ENCODE measurements at regions not wholly inside any gene's neighbourhood (a gene's known extent, or its start where the extent isn't known, plus 50 kb on each side); places are given as distances from the start of the nearest gene placed in this dataset.

- TF ChIP-seq, protein P1, sequence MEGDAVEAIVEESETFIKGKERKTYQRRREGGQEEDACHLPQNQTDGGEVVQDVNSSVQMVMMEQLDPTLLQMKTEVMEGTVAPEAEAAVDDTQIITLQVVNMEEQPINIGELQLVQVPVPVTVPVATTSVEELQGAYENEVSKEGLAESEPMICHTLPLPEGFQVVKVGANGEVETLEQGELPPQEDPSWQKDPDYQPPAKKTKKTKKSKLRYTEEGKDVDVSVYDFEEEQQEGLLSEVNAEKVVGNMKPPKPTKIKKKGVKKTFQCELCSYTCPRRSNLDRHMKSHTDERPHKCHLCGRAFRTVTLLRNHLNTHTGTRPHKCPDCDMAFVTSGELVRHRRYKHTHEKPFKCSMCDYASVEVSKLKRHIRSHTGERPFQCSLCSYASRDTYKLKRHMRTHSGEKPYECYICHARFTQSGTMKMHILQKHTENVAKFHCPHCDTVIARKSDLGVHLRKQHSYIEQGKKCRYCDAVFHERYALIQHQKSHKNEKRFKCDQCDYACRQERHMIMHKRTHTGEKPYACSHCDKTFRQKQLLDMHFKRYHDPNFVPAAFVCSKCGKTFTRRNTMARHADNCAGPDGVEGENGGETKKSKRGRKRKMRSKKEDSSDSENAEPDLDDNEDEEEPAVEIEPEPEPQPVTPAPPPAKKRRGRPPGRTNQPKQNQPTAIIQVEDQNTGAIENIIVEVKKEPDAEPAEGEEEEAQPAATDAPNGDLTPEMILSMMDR (IDR thresholded peaks at IDR 0.05), result no peak
- no peak for TF ChIP-seq POLR2AphosphoS5 (IDR thresholded peaks at IDR 0.05; ENCODE audit: low read depth, low read length)
- TF ChIP-seq, protein P2, sequence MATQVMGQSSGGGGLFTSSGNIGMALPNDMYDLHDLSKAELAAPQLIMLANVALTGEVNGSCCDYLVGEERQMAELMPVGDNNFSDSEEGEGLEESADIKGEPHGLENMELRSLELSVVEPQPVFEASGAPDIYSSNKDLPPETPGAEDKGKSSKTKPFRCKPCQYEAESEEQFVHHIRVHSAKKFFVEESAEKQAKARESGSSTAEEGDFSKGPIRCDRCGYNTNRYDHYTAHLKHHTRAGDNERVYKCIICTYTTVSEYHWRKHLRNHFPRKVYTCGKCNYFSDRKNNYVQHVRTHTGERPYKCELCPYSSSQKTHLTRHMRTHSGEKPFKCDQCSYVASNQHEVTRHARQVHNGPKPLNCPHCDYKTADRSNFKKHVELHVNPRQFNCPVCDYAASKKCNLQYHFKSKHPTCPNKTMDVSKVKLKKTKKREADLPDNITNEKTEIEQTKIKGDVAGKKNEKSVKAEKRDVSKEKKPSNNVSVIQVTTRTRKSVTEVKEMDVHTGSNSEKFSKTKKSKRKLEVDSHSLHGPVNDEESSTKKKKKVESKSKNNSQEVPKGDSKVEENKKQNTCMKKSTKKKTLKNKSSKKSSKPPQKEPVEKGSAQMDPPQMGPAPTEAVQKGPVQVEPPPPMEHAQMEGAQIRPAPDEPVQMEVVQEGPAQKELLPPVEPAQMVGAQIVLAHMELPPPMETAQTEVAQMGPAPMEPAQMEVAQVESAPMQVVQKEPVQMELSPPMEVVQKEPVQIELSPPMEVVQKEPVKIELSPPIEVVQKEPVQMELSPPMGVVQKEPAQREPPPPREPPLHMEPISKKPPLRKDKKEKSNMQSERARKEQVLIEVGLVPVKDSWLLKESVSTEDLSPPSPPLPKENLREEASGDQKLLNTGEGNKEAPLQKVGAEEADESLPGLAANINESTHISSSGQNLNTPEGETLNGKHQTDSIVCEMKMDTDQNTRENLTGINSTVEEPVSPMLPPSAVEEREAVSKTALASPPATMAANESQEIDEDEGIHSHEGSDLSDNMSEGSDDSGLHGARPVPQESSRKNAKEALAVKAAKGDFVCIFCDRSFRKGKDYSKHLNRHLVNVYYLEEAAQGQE (IDR thresholded peaks at IDR 0.05; ENCODE audit: insufficient read depth in 1 of 2, low read depth in 2 of 2, low read length in 1 of 2), result no peak
- no peak for TF ChIP-seq SIN3A (IDR thresholded peaks at IDR 0.05; ENCODE audit: borderline replicate concordance, insufficient read depth, low read depth, low read length)
- no peak for TF ChIP-seq TCF7L2 (IDR thresholded peaks at IDR 0.05; ENCODE audit: low read depth, low read length)
Observed at GRCh38 chr2:44052584-44052983, 56.8 kb upstream of the LRPPRC start.
